Breast epithelium (tissue), 4 donors: ENCODE measurements at regions not wholly inside any gene's neighbourhood (a gene's known extent, or its start where the extent isn't known, plus 50 kb on each side); places are given as distances from the start of the nearest gene placed in this dataset.

Source experiments
- DNase-seq, 2 donors: peaks; one replicate each; pipeline ENCODE4 v3.0.0-alpha.2; 2019; ENCODE audit warnings: low spot score in 2 of 2
- H3K27ac ChIP-seq, 2 donors: fragments of 200-600 bp; sonication (generic) in 1 of 2; one replicate each; pipeline ENCODE4 v1.5.1; 2016 to 2019; ENCODE audit warnings: mild to moderate bottlenecking in 1 of 2
- H3K27me3 ChIP-seq, 2 donors: fragments of 200-600 bp; sonication (generic) in 1 of 2; one replicate each; pipeline versions ENCODE4 v1.5.1 to v1.6.0; 2017 to 2019; ENCODE audit warnings: control low read depth in 1 of 2, mild to moderate bottlenecking in 1 of 2
- H3K36me3 ChIP-seq: fragments of 200-600 bp; one replicate; pipeline ENCODE4 v1.5.1; 2019
- H3K4me1 ChIP-seq, 2 donors: fragments of 200-600 bp; sonication (generic); one replicate each; pipeline ENCODE4 v1.5.1; 2016 to 2019; ENCODE audit warnings: control low read depth in 1 of 2
- H3K4me3 ChIP-seq, 3 donors: fragments of 200-600 bp; sonication (generic); 1 replicate in 2 of 3; 2 replicates in 1 of 3; pipeline ENCODE4 v1.5.1; 2016 to 2019; ENCODE audit warnings: mild to moderate bottlenecking in 3 of 3, moderate library complexity in 2 of 3
- H3K9me3 ChIP-seq, 2 donors: fragments of 200-600 bp; sonication (generic) in 1 of 2; one replicate each; pipeline ENCODE4 v1.5.1; 2016 to 2019; ENCODE audit warnings: control low read depth in 1 of 2
- POLR2A ChIP-seq: fragments of 450-650 bp; IDR thresholded peaks from one replicate; pipeline ENCODE4 v1.6.1; 2016; ENCODE audit warnings: antibody characterized with exemption, mild to moderate bottlenecking, moderate library complexity
- POLR2AphosphoS5 ChIP-seq, 3 donors: sonication (generic); formaldehyde crosslinking; IDR thresholded peaks; one replicate each; pipeline ENCODE4 v1.6.1; 2017; ENCODE audit warnings: antibody characterized with exemption in 3 of 3
- intact Hi-C: fragments of 100-400 bp; cut with DNase I; formaldehyde crosslinking; loops from one replicate; pipeline ENCODE4 v1.15.1; 2023; ENCODE audit warnings: low total_unique reads
- TF ChIP-seq, protein P1 (sequence below), 3 donors: fragments of 450-650 bp; IDR thresholded peaks; one replicate each; pipeline ENCODE4 v1.5.1; 2016 to 2017; ENCODE audit warnings: antibody characterized with exemption in 3 of 3, mild to moderate bottlenecking in 3 of 3, moderate library complexity in 3 of 3

DNA sequence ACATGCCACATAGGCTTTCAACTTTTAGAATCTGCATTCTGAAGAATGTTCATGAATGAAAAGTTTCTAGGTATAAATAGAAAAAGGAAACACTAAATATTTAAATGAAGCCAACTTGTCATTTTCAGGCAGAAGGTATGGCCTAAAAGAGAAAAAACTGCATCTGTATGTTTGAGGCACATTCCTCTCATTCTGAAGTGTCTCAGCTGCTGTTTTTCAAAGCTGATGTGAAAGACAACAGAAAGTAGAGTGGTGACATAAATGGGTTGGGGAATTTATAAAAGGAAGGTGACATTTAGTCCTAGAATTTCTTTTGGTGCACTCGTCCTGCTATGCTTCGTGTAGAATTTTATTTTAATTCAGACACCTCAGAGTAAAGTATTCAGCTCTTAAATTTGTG is 539.6 kb upstream of the SLITRK5 start:
- Histone ChIP-seq H3K4me3 (no peak overlapping the region), H3K27me3 (no peaks in the 10 kb centered on the region), H3K36me3 (no peaks in the 10 kb centered on the region), H3K4me1 (no peaks in the 10 kb centered on the region), H3K27ac (no peak overlapping the region), H3K9me3 (no peaks in the 10 kb centered on the region)
- TF ChIP-seq POLR2A (no peak), POLR2AphosphoS5 (IDR thresholded peaks at IDR 0.05) (no peak)
- TF ChIP-seq, protein P1, sequence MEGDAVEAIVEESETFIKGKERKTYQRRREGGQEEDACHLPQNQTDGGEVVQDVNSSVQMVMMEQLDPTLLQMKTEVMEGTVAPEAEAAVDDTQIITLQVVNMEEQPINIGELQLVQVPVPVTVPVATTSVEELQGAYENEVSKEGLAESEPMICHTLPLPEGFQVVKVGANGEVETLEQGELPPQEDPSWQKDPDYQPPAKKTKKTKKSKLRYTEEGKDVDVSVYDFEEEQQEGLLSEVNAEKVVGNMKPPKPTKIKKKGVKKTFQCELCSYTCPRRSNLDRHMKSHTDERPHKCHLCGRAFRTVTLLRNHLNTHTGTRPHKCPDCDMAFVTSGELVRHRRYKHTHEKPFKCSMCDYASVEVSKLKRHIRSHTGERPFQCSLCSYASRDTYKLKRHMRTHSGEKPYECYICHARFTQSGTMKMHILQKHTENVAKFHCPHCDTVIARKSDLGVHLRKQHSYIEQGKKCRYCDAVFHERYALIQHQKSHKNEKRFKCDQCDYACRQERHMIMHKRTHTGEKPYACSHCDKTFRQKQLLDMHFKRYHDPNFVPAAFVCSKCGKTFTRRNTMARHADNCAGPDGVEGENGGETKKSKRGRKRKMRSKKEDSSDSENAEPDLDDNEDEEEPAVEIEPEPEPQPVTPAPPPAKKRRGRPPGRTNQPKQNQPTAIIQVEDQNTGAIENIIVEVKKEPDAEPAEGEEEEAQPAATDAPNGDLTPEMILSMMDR (IDR thresholded peaks at IDR 0.05) = no peak
- intact Hi-C loops = no loop called here
- DNase-seq = no peak

DNA sequence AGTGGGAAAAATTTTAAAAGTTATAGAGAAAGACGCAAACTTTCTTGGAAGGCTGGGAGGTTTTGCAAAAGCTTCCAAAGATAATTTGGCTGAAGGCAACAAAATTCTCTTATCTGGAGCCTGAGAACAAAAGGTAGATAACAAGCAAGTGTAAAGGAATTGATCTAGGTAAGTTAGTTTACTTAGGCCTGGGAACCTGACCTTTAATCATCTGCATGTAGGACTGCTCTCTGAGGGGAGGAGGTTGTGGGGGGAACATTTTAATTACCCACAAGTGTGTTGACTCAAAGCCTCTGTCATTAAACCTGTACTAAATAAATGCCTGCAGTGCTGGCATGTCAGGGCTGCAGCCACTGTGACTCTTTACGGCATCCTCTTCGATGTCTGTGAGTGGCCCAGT is 532.3 kb upstream of the SLITRK5 start:
- Histone ChIP-seq H3K27me3 (no peaks in the 10 kb centered on the region), H3K36me3 (no peaks in the 10 kb centered on the region), H3K9me3 (no peaks in the 10 kb centered on the region), H3K27ac (no peak overlapping the region), H3K4me3 (no peak overlapping the region), H3K4me1 (no peaks in the 10 kb centered on the region)
- intact Hi-C loops = no loop called here
- no peak for DNase-seq
- TF ChIP-seq, protein P1 (IDR thresholded peaks at IDR 0.05) = no peak
- no peak for TF ChIP-seq POLR2A
- no peak for TF ChIP-seq POLR2AphosphoS5 (IDR thresholded peaks at IDR 0.05)

DNA sequence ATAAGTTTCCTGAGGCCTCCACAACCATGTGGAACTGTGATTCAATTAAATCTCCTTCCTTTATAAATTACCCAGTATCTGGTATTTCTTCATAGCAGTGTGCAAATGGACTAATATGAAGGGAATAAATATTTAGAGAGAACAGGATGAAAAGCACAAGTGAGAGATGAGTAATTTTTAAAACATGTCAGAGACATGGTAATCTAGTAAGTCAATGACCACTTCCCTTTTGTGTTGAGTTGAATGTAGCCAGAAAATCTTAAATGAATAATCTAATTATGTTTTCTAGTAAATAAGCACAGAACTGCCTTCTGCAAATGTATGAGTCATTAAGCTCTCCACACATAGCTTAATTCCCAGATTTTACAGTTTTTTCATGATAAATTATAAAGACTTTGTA is 524.1 kb upstream of the SLITRK5 start:
- Histone ChIP-seq H3K4me1 (no peaks in the 10 kb centered on the region), H3K27ac (no peak overlapping the region), H3K36me3 (no peaks in the 10 kb centered on the region), H3K4me3 (no peak overlapping the region), H3K27me3 (no peaks in the 10 kb centered on the region), H3K9me3 (no peaks in the 10 kb centered on the region)
- intact Hi-C loops = no loop called here
- no peak for DNase-seq
- TF ChIP-seq POLR2A (no peak), POLR2AphosphoS5 (IDR thresholded peaks at IDR 0.05) (no peak)
- TF ChIP-seq, protein P1 (IDR thresholded peaks at IDR 0.05) = no peak

DNA sequence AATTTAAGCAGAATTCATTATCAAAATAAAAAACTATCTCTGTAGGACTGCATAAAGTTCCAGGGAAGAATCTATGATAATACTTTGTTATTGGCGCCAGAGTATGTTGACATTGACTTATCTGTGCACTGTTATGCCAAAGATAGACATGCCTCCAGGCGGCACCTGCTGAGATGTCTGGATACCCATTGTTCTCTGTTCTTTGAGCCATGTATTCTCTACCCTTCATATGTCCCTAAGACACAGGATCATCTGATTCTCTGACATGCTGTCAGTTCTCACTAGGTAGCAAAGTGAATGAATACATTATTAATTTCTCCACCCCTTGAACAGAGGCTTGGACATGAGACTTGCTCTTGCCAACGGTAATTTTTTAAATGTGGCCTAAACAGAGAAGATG is 517.8 kb upstream of the SLITRK5 start:
- Histone ChIP-seq H3K27me3 (no peaks in the 10 kb centered on the region), H3K27ac (no peak overlapping the region), H3K36me3 (no peaks in the 10 kb centered on the region), H3K9me3 (no peaks in the 10 kb centered on the region), H3K4me3 (no peak overlapping the region), H3K4me1 (no peaks in the 10 kb centered on the region)
- DNase-seq = no peak
- no peak for TF ChIP-seq POLR2AphosphoS5 (IDR thresholded peaks at IDR 0.05)
- TF ChIP-seq POLR2A = no peak
- TF ChIP-seq, protein P1 (IDR thresholded peaks at IDR 0.05) = no peak
- intact Hi-C loops = no loop called here

DNA sequence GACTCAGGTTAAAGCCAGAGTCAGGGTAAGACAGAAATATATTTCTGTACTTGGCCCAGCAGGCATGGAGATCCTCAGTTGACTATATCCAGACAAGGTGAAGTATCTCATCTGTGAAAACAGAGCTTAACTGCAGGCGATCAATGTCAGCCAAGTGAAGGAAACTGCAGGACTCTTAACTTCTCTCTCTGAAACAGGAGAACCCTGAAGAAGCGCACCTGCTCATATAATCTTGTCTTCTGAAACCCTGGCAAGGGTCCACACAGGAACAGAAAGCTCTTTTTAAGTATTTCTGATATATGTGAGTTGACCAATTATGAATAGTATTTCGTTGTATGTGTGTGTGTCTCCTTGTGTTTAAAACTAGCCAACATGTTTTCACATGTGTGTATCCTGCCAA is 504.8 kb upstream of the SLITRK5 start:
- Histone ChIP-seq H3K27ac (no peak overlapping the region), H3K27me3 (no peaks in the 10 kb centered on the region), H3K4me1 (no peaks in the 10 kb centered on the region), H3K36me3 (no peaks in the 10 kb centered on the region), H3K4me3 (no peak overlapping the region), H3K9me3 (peaks cover 0 to 7% of the 10 kb centered on the region in 2 donors)
- DNase-seq = no peak
- intact Hi-C loops = no loop called here
- TF ChIP-seq POLR2AphosphoS5 (IDR thresholded peaks at IDR 0.05) (no peak), POLR2A (no peak)
- TF ChIP-seq, protein P1 (IDR thresholded peaks at IDR 0.05) = no peak
